HG03175 (cell line): ENCODE measurements at regions not wholly inside any gene's neighbourhood (a gene's known extent, or its start where the extent isn't known, plus 50 kb on each side); places are given as distances from the start of the nearest gene placed in this dataset.
"Not testable (repeated sequence)": the region's sequence is repeated elsewhere in the genome, so short reads cannot be mapped to it uniquely, and the experiment has no call there.

Experiments used
- ATAC-seq: cut with Tn5 transposase; IDR thresholded peaks from one replicate; pipeline ENCODE4 v1.9.1; 2021; ENCODE audit warnings: mild to moderate bottlenecking, moderate library complexity; ENCODE audit not compliant: unreplicated experiment

DNA sequence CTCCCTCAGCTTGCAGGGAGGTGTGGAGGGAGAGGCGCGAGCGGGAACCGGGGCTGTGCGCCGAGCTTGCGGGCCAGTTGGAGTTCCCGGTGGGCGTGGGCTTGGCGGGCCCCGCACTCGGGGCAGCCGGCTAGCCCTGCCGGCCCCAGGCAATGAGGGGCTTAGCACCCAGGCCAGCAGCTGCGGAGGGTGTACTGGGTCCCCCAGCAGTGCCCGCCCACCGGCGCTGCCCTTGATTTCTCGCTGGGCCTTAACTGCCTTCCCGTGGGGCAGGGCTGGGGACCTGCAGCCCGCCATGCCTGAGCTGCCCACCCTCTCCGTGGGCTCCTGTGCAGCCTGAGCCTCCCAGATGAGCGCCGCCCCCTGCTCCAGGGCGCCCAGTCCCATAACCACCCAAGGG, 537.3 kb downstream of the ZBBX start:
- ATAC-seq, result not testable (repeated sequence)

DNA sequence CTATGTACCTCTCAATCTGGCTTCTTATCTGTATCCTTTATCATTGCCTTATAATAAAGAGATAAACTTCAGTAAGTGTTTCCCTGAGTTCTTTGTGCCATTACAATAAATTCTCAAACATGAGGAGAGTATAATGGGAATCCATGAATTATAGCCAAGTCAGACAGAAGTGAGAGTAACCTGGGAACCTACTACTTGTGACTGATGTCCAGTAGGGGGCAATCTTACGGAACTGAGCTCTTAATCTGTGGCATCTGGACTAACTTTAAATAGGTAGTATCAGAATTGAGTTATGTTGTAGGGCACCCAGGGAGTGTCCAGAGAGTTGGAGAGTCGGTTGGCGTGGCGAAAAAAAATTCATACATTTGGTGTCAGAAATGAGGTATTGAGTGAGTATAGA, 542.6 kb downstream of the ZBBX start:
- no peak for ATAC-seq

DNA sequence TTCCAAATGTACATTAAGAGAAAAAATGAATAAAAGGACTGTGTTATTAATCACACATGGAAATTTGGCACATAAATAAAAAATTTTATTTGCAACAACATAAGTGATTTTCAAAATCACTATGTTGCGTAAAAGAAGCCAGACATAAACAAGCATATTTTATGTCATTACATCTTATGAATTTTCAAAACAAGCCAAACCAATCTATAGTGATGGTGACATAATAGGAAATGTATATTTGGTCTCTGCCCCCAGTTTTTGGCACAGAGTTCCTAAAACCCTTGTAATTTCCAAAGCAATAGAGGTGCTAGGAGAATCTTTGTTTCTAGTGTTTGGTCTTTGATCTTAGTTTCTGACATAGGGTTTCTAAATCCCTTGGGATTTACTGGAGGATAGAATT, 543.3 kb downstream of the ZBBX start:
- no peak for ATAC-seq

DNA sequence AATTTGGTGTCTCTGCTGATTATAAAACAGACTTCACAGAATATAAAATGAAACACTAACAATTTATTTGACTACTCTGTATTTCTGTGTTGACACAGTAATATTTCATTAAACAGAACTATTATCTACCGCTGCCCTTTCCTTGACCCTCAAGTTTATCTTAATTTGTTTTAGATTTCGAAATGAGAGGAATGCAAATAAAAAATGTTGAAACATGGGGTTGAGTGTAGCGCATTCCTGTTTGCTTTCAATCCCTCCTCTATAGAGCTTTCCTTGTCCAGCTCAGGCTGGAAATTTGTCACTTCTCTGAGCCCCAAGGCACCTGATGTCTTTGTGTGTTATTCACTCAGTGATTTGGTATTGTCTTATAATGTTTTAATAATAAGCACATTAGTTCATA, 550.2 kb downstream of the ZBBX start:
- ATAC-seq, result no peak

DNA sequence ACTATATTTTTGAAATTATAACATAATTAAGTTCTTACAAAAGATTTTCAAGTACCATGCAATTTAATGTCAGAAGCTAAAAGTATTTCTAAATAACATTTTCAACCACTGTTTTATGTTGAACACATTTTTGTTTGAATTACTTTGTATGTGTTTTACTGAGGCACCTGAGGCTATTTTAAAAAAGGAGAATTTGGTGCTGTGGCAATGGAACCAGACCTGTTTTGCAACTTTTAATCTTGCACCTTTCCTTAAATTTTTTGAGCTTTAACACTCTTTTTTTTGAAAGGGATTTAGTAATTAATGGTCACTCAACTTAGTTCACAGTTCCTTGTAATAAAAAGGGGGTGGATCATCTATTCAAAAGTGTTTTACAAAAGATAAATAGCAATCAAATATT, 561.6 kb downstream of the ZBBX start:
- ATAC-seq, result no peak

DNA sequence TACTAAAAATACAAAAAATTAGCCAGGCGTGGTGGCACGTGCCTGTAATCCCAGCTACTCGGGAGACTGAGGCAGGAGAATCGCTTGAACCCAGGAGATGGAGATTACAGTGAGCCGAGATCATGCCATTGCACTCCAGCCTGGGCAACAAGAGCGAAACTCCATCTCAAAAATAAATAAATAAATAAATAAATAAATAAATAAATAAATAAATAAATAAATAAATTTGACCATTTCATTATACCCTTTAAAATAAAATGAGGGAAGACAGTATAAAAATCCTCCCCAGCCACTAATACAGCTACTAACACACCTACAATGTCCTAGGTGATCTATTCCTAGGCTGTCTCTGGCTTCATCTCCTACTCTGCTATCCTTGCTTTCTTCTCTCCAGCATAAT, 562.8 kb downstream of the ZBBX start:
- ATAC-seq, result not testable (repeated sequence)

DNA sequence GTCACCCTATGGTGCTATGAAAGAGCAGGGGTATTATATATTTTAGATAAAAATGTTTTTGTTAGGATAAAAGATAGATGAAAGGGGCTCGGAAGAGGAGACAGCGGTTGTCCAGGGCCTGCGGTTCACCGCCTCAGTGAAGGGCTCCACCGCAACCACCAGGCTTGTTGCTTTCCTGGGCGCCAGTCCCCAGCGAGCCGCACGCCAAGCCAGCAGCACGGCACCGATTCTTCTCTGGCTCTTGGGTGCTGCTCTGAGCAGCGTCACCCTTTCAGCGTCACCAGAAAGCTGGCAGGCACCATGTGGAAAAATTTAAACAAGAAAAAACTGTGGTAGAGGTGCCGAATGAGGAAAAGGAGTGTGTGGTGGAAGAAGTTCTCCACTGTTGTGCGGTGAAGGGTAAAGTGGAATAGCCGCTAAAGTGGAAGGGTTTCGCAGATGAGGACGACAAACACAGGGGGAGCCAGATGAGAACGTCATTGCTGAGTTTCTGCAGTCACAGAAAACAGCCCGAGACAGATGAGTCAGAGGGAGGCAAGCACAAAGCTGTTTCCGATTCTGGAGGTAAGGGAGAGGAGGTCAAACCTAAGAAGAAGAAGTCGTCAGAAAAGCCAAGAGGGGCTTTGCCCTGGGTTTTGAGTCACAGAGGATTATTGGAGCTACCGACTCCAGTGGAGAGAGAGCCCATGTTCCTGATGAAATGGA, 569.2 kb downstream of the ZBBX start:
- no peak for ATAC-seq

DNA sequence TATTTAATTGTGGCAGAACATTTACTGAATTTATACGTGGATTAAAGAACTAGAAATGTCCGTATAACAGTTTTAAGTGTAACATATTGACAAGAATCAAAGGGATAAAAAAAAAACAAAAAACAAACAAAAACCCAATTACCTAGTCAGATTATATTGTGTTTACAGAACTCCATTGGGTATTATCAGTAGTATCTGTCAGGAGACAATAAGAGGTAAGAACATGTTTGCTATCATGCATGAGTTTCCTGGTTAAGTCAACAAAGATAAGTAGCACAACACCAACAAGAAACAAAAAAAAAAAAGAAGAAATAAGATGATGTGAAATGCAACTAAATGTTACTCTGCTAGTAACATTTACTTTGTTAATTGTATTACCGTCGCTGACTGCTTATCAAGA, 570.6 kb downstream of the ZBBX start:
- ATAC-seq, result no peak

DNA sequence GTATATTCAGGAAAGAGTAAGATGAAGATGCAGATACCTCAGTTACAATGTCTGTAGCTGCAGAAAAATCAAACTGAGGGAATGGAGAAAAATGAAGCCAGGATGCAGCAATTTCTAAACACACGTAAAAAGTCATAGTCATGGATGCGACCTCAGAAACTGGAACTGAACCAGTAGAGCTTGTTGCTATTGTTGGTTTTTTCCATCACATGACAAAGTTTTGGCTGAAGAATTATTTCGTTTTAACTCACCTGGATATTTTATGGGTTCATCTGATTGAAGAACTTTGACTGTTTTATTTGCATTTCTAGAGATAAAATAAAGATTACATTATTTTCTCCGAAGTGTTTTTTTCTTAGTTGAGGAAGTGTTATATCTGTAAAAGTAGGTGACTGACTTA, 591.2 kb downstream of the ZBBX start:
- ATAC-seq, result no peak

DNA sequence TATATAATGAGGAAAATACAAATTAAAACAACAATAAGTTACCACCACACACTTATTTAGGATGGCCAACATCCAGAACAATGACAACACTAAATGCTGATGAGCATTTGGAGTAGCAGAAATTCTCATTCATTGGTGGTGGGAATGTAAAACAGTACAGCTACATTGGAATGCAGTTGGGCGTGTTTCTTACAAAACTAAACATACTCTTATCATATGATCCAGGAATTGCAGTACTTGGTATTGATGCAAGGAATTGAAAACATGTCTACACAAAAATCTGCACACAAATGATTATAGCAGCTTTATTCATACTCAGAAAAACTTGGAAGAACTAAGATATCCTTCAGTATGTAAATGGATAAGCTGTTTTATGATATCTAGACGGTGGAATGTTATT, 594.2 kb downstream of the ZBBX start:
- no peak for ATAC-seq

DNA sequence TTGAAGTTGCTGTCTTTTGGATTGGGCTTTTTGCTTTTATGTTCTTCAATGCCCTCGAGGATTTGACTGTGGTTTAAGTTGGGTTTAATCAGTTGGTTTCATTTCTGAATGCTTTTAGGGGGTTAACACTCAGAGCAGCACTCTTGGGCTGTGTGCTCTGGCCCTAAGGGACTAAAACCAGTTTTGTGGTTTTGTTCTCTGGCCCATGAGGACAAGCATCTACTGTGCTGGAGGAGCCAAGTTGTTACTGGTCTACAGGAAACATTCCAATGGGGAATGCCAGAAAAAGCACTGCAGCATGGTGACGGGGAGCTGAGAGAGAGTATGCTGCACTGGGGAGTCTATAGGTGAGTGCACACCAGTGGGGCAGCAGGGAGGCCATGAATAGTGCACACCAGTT, 596.9 kb downstream of the ZBBX start:
- no peak for ATAC-seq

DNA sequence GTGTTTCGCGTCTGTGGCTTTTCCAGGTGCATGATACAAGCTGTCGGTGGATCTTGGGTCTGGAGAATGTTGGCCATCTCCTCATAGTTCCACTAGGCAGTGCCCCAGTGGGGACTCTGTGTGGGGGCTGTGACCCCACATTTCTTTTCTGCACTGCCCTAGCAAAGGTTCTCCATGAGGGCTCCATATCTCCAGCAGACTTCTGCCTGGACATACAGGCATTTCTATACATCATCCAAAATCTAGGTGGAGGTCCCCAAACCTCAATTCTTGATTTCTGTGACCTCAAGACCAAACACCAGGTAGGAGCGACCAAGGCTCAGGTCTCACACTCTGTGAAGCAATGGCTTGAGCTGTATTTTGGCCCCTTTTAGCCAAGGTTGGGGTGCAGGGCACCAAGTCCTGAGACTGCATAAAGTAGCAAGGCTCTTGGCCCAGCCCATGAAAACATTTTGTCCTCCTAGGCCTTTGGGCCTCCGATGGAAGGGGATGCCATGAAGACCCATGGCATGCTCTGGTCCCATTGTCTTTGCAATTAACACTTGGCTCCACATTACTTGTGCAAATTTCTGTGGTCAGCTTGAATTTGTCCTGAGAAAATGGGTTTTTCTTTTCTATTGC, 615.3 kb downstream of the ZBBX start:
- no peak for ATAC-seq

DNA sequence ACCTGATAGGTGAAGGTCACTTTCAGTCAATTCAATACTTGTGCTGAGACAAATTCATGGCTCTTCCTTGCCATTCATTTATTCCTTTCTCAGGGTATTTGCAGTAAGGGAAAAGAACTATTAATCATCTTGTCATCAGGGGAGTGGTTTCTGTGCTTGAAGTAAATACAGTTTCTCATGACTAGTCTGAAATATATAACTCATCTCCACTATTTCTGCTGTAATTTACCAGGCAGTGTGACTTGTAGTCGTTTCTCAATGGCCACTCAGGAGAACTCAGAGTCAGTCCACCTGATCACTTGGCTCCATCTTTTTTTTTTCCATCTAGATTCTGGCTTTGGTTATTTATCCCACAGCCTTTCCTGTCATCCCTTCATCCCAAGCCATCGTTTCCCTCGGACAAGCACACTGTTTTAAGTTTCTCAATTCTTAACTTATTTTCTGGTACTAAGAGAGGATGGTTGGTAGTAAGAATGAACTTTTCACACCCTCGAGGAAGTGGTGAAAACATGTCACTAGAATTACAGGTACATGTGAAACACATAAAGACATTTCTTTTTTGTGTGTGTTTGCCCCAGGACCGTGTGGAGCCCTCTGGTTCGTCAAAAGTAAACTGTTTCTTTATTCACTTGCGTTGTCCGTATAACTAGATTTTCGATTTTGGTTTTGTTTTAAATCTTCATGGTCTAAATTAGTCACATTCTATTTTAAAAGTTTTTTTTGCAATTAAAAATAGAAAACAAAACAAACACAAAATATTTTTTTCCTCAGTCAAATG, 620.2 kb downstream of the ZBBX start:
- no peak for ATAC-seq

DNA sequence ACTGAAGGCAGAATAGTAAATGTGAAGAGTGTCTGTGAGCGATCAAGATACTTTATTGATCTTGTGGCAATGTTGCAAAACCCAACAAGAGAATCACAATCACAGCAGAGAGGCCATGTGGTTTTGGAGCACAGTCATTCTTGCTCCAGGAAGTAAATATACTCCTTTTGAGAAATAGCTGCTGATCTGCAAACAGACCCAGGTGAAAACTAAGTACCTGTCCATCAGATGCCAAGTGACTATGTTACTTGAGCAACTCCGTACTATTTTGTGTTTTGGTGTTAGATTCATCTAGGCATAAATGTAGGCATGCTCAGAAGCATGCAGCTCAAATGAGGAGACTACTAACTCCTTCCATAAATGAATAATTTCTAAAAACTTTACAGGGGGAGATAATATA, 627.9 kb downstream of the ZBBX start:
- ATAC-seq, result no peak

DNA sequence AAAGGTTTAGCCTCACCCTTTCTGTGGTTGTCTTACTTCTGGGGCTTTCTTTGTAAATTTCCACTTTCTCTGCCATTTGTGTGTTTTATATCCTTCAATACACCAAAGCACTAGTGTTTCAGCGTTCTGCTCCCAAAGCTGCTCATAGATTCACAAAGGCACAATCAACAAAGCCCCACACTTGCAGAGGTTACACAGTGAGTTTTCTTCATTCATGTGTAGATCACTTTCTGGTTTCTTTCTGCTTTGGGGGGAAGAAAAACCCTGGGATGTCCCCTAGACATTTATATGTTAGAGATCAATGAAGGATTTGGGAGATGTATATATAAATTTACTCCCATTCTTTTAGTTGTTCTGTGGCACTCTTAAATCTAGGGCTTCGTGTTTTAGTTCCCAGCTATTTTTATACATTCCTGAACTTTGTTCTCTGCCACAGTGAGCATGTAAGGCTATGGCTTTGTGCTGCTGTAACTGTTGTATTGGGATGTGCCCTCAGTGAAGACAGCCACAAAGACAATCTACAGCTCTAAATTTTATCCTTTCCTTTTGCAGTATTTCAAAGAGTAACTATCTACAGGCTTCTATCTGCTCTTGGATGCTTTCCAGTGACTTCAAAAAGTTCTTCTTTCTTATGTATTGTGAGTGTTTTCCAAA, 636.5 kb downstream of the ZBBX start:
- ATAC-seq, result no peak

DNA sequence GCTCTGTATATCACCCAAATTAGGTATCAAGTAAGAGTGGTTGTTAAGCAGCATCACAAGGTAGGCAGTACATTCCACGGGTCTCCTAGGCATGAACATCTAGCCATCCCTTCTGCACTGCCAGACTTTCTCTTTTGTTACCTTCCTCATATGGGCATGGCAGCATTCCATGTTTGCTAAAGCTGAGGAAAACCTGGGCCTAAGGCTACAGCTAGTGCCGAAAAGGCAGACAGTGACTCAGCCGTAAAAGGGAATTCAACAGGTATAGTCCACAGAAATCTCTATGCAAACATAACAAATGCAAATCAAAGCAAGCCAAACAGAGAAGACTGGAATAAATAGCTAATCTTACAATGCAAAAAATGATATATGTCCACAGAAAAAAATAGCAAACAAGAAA, 645.4 kb downstream of the ZBBX start:
- ATAC-seq, result no peak

DNA sequence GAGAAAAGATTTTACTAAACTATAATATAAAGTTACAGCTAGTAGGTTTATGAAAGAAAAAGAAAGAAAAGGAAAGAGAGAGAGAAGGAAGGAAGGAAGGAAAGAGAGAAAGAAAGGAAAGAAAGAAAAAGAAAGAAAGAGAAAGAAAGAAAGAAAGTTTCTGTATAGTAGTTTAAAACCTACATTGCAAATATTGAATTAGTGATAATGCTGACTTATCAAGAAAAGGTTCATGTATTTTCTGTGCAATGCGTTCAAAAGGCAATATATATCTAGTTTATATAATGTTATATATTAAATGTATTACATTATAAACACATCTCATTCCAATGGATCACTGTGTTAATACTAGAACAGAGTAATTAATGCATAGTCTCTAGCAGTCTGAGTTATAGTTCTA, 648.4 kb downstream of the ZBBX start:
- ATAC-seq, result no peak

DNA sequence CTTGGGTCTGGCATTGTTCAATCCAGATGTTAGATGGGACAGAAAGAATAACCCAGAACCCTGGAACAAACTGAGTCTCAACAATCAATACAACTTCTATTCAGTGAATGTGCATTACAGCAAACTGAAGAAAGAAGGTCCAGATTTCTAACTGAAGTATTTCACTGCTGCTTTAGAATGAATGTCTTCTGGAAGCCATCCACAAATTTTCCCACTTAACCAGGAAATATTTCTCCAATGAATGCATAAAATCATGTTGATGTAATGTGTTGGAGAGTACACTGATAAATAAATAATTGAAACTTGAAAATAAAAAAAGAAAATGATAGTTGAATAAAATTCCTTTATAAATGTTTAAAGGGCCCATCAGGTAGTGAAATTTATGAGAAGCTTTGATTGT, 658.6 kb downstream of the ZBBX start:
- no peak for ATAC-seq

DNA sequence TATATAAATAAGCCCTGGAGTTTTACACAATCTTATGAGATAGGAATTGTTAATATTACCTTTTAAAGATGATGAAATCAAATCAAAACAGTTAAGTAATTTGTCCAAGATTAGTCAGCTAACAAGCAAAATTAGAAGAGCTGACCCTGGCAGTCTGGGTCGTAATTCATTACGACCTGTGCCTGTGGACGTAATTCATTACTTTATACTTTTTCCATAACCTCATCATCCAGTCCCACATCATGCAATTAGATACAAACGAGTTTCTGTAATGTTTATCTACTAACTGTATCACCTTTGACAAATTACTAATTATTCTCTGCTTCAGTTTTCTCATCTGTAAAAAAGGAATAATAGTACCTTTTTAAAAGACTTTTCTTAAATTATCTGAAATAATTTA, 665.9 kb downstream of the ZBBX start:
- no peak for ATAC-seq

DNA sequence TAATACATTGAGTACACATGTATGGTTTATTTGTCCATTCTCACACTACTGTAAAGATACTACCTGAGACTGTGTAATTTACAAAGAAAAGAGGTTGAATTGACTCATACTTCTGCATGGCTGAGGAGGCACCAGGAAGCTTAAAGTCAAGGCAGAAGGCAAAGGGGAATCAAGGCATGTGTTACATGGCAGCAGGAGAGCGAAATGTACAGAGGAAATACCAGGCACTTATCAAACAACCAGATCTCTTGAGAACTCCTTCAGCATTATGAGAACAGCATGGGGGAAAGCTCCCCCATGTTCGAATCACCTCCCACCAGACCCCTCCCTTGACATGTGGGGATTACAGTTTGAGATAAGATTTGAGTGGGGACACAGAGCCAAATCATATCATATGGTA, 666.3 kb downstream of the ZBBX start:
- no peak for ATAC-seq

DNA sequence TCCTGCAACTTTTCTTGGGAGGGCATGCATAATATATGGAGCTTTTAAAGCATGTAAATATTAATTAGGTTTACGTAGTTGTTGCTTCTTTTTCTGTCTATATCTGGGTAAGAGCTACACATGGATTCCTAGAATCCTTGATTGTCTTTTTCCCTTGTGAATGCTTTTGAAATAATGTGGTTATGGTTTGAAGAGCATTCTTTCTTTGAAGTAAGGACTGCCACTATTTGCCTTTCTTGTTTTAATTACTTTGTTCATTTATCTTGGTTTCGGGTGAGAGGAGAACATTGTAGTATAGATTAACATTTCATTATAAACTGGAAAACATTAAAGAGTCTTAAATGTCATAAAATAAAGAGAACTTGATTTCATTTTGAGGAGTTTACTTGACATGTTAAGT, 674.0 kb downstream of the ZBBX start:
- ATAC-seq, result no peak

DNA sequence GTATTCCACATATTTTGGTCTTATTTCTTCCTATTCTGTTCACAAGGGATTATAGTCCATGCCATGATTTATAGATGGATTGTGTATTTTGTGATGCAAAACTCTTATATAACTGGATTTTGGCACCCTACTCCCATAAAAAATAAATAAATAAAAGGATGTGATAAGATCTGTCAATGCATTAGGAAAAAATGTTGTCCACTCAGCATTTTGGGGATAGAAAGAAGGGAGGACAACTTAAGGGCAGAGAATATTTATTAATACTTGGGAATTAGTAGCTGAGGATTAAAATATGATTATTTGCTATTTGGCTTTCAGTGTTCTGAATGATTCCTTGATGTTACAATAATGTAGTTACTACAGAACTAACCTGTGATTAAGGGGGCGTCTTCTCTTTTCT, 682.6 kb downstream of the ZBBX start:
- ATAC-seq, result no peak
